NT2/D1 (cell line): ENCODE measurements at regions not wholly inside any gene's neighbourhood (a gene's known extent, or its start where the extent isn't known, plus 50 kb on each side); places are given as distances from the start of the nearest gene placed in this dataset.

ENCODE experiments used
- SUZ12 ChIP-seq: IDR thresholded peaks from 2 replicates; pipeline ENCODE4 v1.6.1; 2011; ENCODE audit not compliant: insufficient read length, insufficient read depth; ENCODE audit errors: extremely low read depth
- YY1 ChIP-seq: IDR thresholded peaks from 2 replicates; pipeline ENCODE4 v1.6.1; 2011; ENCODE audit not compliant: insufficient read length, insufficient read depth
- ZNF274 ChIP-seq: IDR thresholded peaks from 2 replicates; pipeline ENCODE4 v1.6.1; 2011; ENCODE audit warnings: mild to moderate bottlenecking, low read depth, low read length

DNA sequence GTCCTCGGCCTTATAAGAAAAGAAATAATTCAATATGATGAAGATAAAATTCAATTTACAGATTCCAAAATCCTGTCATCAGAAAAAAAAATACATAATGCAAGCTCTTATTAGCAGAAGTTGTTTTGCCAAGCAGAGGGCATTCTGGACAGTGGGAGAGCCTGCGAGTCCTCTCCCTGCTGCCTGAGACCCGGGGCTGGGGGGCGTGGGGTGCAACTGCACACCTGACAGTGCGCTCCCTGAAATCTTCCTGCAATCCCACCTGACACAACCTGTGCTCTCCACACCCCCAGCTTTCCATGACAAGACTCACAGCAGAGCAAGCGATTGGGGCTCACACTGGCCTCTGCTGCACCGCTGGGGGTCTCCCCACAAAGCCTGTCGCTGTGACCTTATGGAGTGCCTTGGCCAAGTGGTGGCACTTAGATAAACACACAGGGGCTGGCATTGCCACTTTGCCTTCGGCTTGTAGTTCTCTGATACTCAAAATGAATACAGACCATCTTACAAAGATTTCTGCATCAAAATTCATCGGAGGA, 130.3 kb upstream of the PDE10A start:
- no peak for TF ChIP-seq ZNF274
- TF ChIP-seq SUZ12 = no peak
- TF ChIP-seq YY1 = no peak
